HG02642 (cell line): ENCODE measurements at regions not wholly inside any gene's neighbourhood (a gene's known extent, or its start where the extent isn't known, plus 50 kb on each side); places are given as distances from the start of the nearest gene placed in this dataset.
"Not testable (repeated sequence)": the region's sequence is repeated elsewhere in the genome, so short reads cannot be mapped to it uniquely, and the experiment has no call there.

ENCODE experiments used
- ATAC-seq: cut with Tn5 transposase; IDR thresholded peaks from one replicate; pipeline ENCODE4 v1.9.1; 2021; ENCODE audit warnings: mild to moderate bottlenecking; ENCODE audit not compliant: unreplicated experiment, poor library complexity

GRCh38 chr9:85792057-85792456 lies 50.3 kb upstream of the AGTPBP1 start:
- not testable (repeated sequence) for ATAC-seq

- not testable (repeated sequence) for ATAC-seq
Observed at GRCh38 chr9:85802978-85803695, 61.4 kb upstream of the AGTPBP1 start.

- ATAC-seq: not testable (repeated sequence)
Observed at GRCh38 chr9:85804847-85805133, 63.0 kb upstream of the AGTPBP1 start.

- ATAC-seq: peak; percentile 82
Observed at GRCh38 chr9:85805134-85806005, 63.6 kb upstream of the AGTPBP1 start.

- ATAC-seq: not testable (repeated sequence)
Observed at GRCh38 chr9:85808329-85808728, 66.6 kb upstream of the AGTPBP1 start.

GRCh38 chr9:85813388-85813787 lies 71.6 kb upstream of the AGTPBP1 start:
- not testable (repeated sequence) for ATAC-seq

GRCh38 chr9:85814800-85815199 lies 73.0 kb upstream of the AGTPBP1 start:
- ATAC-seq: not testable (repeated sequence)

- ATAC-seq: peak; percentile 46
Observed at GRCh38 chr9:85818971-85819370, 77.2 kb upstream of the AGTPBP1 start.

GRCh38 chr9:85820598-85820997 lies 78.8 kb upstream of the AGTPBP1 start:
- ATAC-seq: not testable (repeated sequence)

GRCh38 chr9:85824949-85825348 lies 83.2 kb upstream of the AGTPBP1 start:
- not testable (repeated sequence) for ATAC-seq

GRCh38 chr9:85834591-85834990 lies 92.8 kb upstream of the AGTPBP1 start:
- ATAC-seq: not testable (repeated sequence)

GRCh38 chr9:85843949-85844348 lies 97.0 kb upstream of the NAA35 start:
- not testable (repeated sequence) for ATAC-seq

- ATAC-seq: not testable (repeated sequence)
Observed at GRCh38 chr9:85847782-85848181, 93.2 kb upstream of the NAA35 start.

GRCh38 chr9:85858056-85858750 lies 82.7 kb upstream of the NAA35 start:
- no peak for ATAC-seq

GRCh38 chr9:85859765-85860164 lies 81.2 kb upstream of the NAA35 start:
- no peak for ATAC-seq

GRCh38 chr9:85861882-85862281 lies 79.1 kb upstream of the NAA35 start:
- ATAC-seq: not testable (repeated sequence)

- ATAC-seq: no peak
Observed at GRCh38 chr9:85863875-85864274, 77.1 kb upstream of the NAA35 start.

- no peak for ATAC-seq
Observed at GRCh38 chr9:85871008-85871407, 69.9 kb upstream of the NAA35 start.

GRCh38 chr9:85871683-85872082 lies 69.3 kb upstream of the NAA35 start:
- not testable (repeated sequence) for ATAC-seq

GRCh38 chr9:85872463-85872862 lies 68.5 kb upstream of the NAA35 start:
- ATAC-seq: no peak

- no peak for ATAC-seq
Observed at GRCh38 chr9:85876628-85877027, 64.3 kb upstream of the NAA35 start.
